Mesenchymal stem cell (in vitro differentiated cells and primary cell): ENCODE measurements at regions not wholly inside any gene's neighbourhood (a gene's known extent, or its start where the extent isn't known, plus 50 kb on each side); places are given as distances from the start of the nearest gene placed in this dataset.

Experiments used
- DNase-seq: peaks from one replicate; pipeline ENCODE4 v3.0.0-alpha.2; 2013
- H2AFZ ChIP-seq: one replicate; pipeline ENCODE4 v1.6.1; 2013; ENCODE audit warnings: low read depth, mild to moderate bottlenecking, control low read depth, inconsistent platforms, low read length, moderate library complexity
- H2AK5ac ChIP-seq: 2 replicates; pipeline ENCODE4 v1.6.1; 2013; ENCODE audit warnings: low read length, moderate library complexity, mild to moderate bottlenecking, inconsistent platforms; ENCODE audit not compliant: severe bottlenecking
- H2BK120ac ChIP-seq: one replicate; pipeline ENCODE4 v1.6.1; 2013; ENCODE audit warnings: low read depth, mild to moderate bottlenecking, inconsistent platforms, low read length, moderate library complexity
- H2BK12ac ChIP-seq, 2 experiments: one replicate each; pipeline ENCODE4 v1.6.1; 2013; ENCODE audit warnings: inconsistent platforms in 2 of 2, low read length in 2 of 2, mild to moderate bottlenecking in 2 of 2, moderate library complexity in 2 of 2, control low read depth in 1 of 2
- H2BK15ac ChIP-seq: one replicate; pipeline ENCODE4 v1.6.1; 2013; ENCODE audit warnings: mild to moderate bottlenecking, low read depth, inconsistent platforms; ENCODE audit not compliant: poor library complexity, severe bottlenecking
- H2BK5ac ChIP-seq: 2 replicates; pipeline ENCODE4 v1.6.1; 2013; ENCODE audit warnings: low read depth, mild to moderate bottlenecking, low read length, control low read depth, inconsistent platforms; ENCODE audit not compliant: poor library complexity, severe bottlenecking
- H3K14ac ChIP-seq, 2 experiments: one replicate each; pipeline ENCODE4 v1.6.1; 2013; ENCODE audit warnings: inconsistent platforms in 2 of 2, low read length in 2 of 2, control low read depth in 1 of 2, mild to moderate bottlenecking in 1 of 2, moderate library complexity in 1 of 2
- H3K18ac ChIP-seq, 2 experiments: one replicate each; pipeline ENCODE4 v1.6.1; 2013; ENCODE audit warnings: inconsistent platforms in 2 of 2, low read length in 2 of 2, control low read depth in 1 of 2, low read depth in 1 of 2, mild to moderate bottlenecking in 1 of 2
- H3K23ac ChIP-seq, 2 experiments: one replicate each; pipeline ENCODE4 v1.6.1; 2013; ENCODE audit warnings: inconsistent platforms in 2 of 2, low read length in 2 of 2, mild to moderate bottlenecking in 2 of 2, moderate library complexity in 2 of 2, control low read depth in 1 of 2
- H3K27ac ChIP-seq: 2 replicates; pipeline ENCODE4 v1.5.1; 2013; ENCODE audit warnings: mild to moderate bottlenecking, moderate library complexity, low read length, control low read depth, inconsistent platforms; ENCODE audit not compliant: poor library complexity, severe bottlenecking
- H3K27me3 ChIP-seq, 2 experiments: 2 replicates each; pipeline versions ENCODE4 v1.6.1 to v1.7.0; 2013; ENCODE audit warnings: low read length in 2 of 2, mild to moderate bottlenecking in 2 of 2, moderate library complexity in 2 of 2, control low read depth in 1 of 2, inconsistent platforms in 1 of 2; ENCODE audit not compliant: control insufficient read depth in 1 of 2, insufficient read depth in 1 of 2
- H3K36me3 ChIP-seq, 2 experiments: 2 replicates each; pipeline versions ENCODE4 v1.6.1 to v1.7.0; 2013; ENCODE audit warnings: low read length in 2 of 2, control low read depth in 1 of 2, inconsistent platforms in 1 of 2, low read depth in 1 of 2, mild to moderate bottlenecking in 1 of 2; ENCODE audit not compliant: insufficient read depth in 2 of 2, control insufficient read depth in 1 of 2
- H3K4ac ChIP-seq, 2 experiments: one replicate each; pipeline ENCODE4 v1.6.1; 2013; ENCODE audit warnings: inconsistent platforms in 2 of 2, low read length in 2 of 2, mild to moderate bottlenecking in 2 of 2, moderate library complexity in 2 of 2, control low read depth in 1 of 2, low read depth in 1 of 2
- H3K4me1 ChIP-seq: 2 replicates; pipeline ENCODE4 v1.6.1; 2013; ENCODE audit warnings: low read depth, low read length, control low read depth; ENCODE audit not compliant: control insufficient read depth, insufficient read depth
- H3K4me2 ChIP-seq: 2 replicates; pipeline ENCODE4 v1.6.1; 2013; ENCODE audit warnings: low read length, mild to moderate bottlenecking, inconsistent platforms; ENCODE audit not compliant: poor library complexity, severe bottlenecking
- H3K4me3 ChIP-seq, 2 experiments: 2 replicates each; pipeline versions ENCODE4 v1.5.1 to v1.7.0; 2013; ENCODE audit warnings: low read length in 2 of 2, mild to moderate bottlenecking in 2 of 2, control low read depth in 1 of 2, low read depth in 1 of 2; ENCODE audit not compliant: insufficient read depth in 1 of 2
- H3K79me1 ChIP-seq: replicated peaks from 2 replicates; pipeline ENCODE4 v1.6.1; 2013; ENCODE audit warnings: mild to moderate bottlenecking, control low read depth, low read length, inconsistent platforms; ENCODE audit not compliant: poor library complexity, severe bottlenecking
- H3K9ac ChIP-seq: 2 replicates; pipeline ENCODE4 v1.7.0; 2013; ENCODE audit warnings: mild to moderate bottlenecking, low read length, moderate library complexity
- H3K9me3 ChIP-seq: 2 replicates; pipeline ENCODE4 v1.7.0; 2013; ENCODE audit warnings: mild to moderate bottlenecking, low read length; ENCODE audit not compliant: control insufficient read depth
- H4K8ac ChIP-seq: one replicate; pipeline ENCODE4 v1.6.1; 2013; ENCODE audit warnings: inconsistent platforms, mild to moderate bottlenecking, low read length, moderate library complexity
- H4K91ac ChIP-seq: one replicate; pipeline ENCODE4 v1.6.1; 2013; ENCODE audit warnings: mild to moderate bottlenecking, low read length, inconsistent platforms
- WGBS: methylation state at CpG from one replicate; pipeline ENCODE4 v1.1.7; 2013; ENCODE audit warnings: mixed read lengths; 5-methylcytosine and 5-hydroxymethylcytosine counted together

- Histone ChIP-seq H4K91ac (no peak overlapping the region), H3K27ac (no peak overlapping the region), H3K27me3 (no peaks in the 10 kb centered on the region), H2BK15ac (no peak overlapping the region), H4K8ac (no peak overlapping the region), H3K23ac (no peak overlapping the region), H3K4me2 (no peak overlapping the region), H3K36me3 (no peaks in the 10 kb centered on the region), H2AK5ac (no peak overlapping the region), H2BK120ac (no peak overlapping the region), H3K14ac (no peak overlapping the region), H3K4ac (no peak overlapping the region), H3K9ac (no peak overlapping the region), H2AFZ (no peak overlapping the region), H3K4me3 (no peak overlapping the region), H3K9me3 (peaks cover 5% of the 10 kb centered on the region), H3K4me1 (no peaks in the 10 kb centered on the region), H3K79me1 (no peaks in the 10 kb centered on the region), H3K18ac (no peak overlapping the region), H2BK12ac (no peak overlapping the region), H2BK5ac (no peak overlapping the region)
- WGBS: 62% methylated on average over 2 of the region's 2 CpGs
- peak; percentile 4 for DNase-seq
Observed at GRCh38 chr4:12393631-12394262, 965.1 kb upstream of the HS3ST1 start.

GRCh38 chr4:12389604-12390003, 960.9 kb upstream of the HS3ST1 start:
- Histone ChIP-seq H3K9ac (no peak overlapping the region), H3K4me2 (no peak overlapping the region), H3K4me3 (no peak overlapping the region), H3K14ac (no peak overlapping the region), H3K27me3 (no peaks in the 10 kb centered on the region), H2BK15ac (no peak overlapping the region), H2BK12ac (no peak overlapping the region), H4K91ac (no peak overlapping the region), H3K4ac (no peak overlapping the region), H4K8ac (no peak overlapping the region), H2BK120ac (no peak overlapping the region), H3K23ac (no peak overlapping the region), H3K79me1 (no peaks in the 10 kb centered on the region), H2AFZ (no peak overlapping the region), H3K9me3 (peaks cover 17% of the 10 kb centered on the region), H3K4me1 (no peaks in the 10 kb centered on the region), H3K18ac (no peak overlapping the region), H2AK5ac (no peak overlapping the region), H3K36me3 (no peaks in the 10 kb centered on the region), H2BK5ac (no peak overlapping the region), H3K27ac (no peak overlapping the region)
- no peak for DNase-seq
- WGBS: 86% methylated on average over 2 of the region's 2 CpGs

GRCh38 chr4:12382567-12382966, 953.9 kb upstream of the HS3ST1 start:
- Histone ChIP-seq H2AK5ac (no peak overlapping the region), H3K4me3 (no peak overlapping the region), H3K23ac (no peak overlapping the region), H4K8ac (no peak overlapping the region), H3K14ac (no peak overlapping the region), H2AFZ (no peak overlapping the region), H3K36me3 (no peaks in the 10 kb centered on the region), H3K18ac (no peak overlapping the region), H3K4me2 (no peak overlapping the region), H2BK15ac (no peak overlapping the region), H2BK120ac (no peak overlapping the region), H2BK5ac (no peak overlapping the region), H3K27me3 (no peaks in the 10 kb centered on the region), H3K4ac (no peak overlapping the region), H3K9me3 (peaks cover 28% of the 10 kb centered on the region), H3K9ac (no peak overlapping the region), H3K79me1 (no peaks in the 10 kb centered on the region), H3K4me1 (no peaks in the 10 kb centered on the region), H4K91ac (no peak overlapping the region), H3K27ac (no peak overlapping the region), H2BK12ac (no peak overlapping the region)
- DNase-seq: no peak
- 87% methylated on average over 1 of the region's 2 CpGs for WGBS

- Histone ChIP-seq H3K4ac (no peak overlapping the region), H4K8ac (no peak overlapping the region), H3K14ac (no peak overlapping the region), H3K27ac (no peak overlapping the region), H3K9me3 (peaks cover 20% of the 10 kb centered on the region), H3K9ac (no peak overlapping the region), H2BK12ac (no peak overlapping the region), H2AK5ac (no peak overlapping the region), H4K91ac (no peak overlapping the region), H2AFZ (no peak overlapping the region), H2BK15ac (no peak overlapping the region), H3K18ac (no peak overlapping the region), H2BK120ac (no peak overlapping the region), H3K23ac (no peak overlapping the region), H3K4me3 (no peak overlapping the region), H3K4me2 (no peak overlapping the region), H3K27me3 (no peaks in the 10 kb centered on the region), H3K36me3 (no peaks in the 10 kb centered on the region), H2BK5ac (no peak overlapping the region), H3K79me1 (no peaks in the 10 kb centered on the region), H3K4me1 (no peaks in the 10 kb centered on the region)
- no peak for DNase-seq
- 96% methylated on average over 1 of the region's 1 CpG for WGBS
Observed at GRCh38 chr4:12379191-12379590, 950.5 kb upstream of the HS3ST1 start.
